HG03097 (cell line): ENCODE measurements at regions not wholly inside any gene's neighbourhood (a gene's known extent, or its start where the extent isn't known, plus 50 kb on each side); places are given as distances from the start of the nearest gene placed in this dataset.

ENCODE experiments used
- ATAC-seq: cut with Tn5 transposase; IDR thresholded peaks from one replicate; pipeline ENCODE4 v1.9.1; 2021; ENCODE audit not compliant: unreplicated experiment, low FRiP score

GRCh38 chr13:34826432-34826831, 115.6 kb upstream of the NBEA start:
- ATAC-seq: no peak

GRCh38 chr13:34833562-34834182, 108.4 kb upstream of the NBEA start:
- no peak for ATAC-seq

- ATAC-seq: no peak
These were observed 99.6 kb upstream of the NBEA start for GRCh38 chr13:34842466-34842865.

GRCh38 chr13:34847766-34848165, 94.3 kb upstream of the NBEA start:
- no peak for ATAC-seq

- ATAC-seq: no peak
These were observed 92.7 kb upstream of the NBEA start for GRCh38 chr13:34849406-34849805.

GRCh38 chr13:34853161-34853560, 88.9 kb upstream of the NBEA start:
- no peak for ATAC-seq

GRCh38 chr13:34857558-34858325, 84.3 kb upstream of the NBEA start:
- no peak for ATAC-seq

- ATAC-seq: no peak
These were observed 79.8 kb upstream of the NBEA start for GRCh38 chr13:34862311-34862710.

GRCh38 chr13:34862716-34863115, 79.4 kb upstream of the NBEA start:
- no peak for ATAC-seq

GRCh38 chr13:34863360-34864135, 78.5 kb upstream of the NBEA start:
- ATAC-seq: no peak

- no peak for ATAC-seq
These were observed 77.4 kb upstream of the NBEA start for GRCh38 chr13:34864671-34865070.

- ATAC-seq: no peak
These were observed 74.5 kb upstream of the NBEA start for GRCh38 chr13:34867590-34867989.

GRCh38 chr13:34868733-34869132, 73.3 kb upstream of the NBEA start:
- ATAC-seq: no peak

GRCh38 chr13:34869696-34870095, 72.4 kb upstream of the NBEA start:
- no peak for ATAC-seq

GRCh38 chr13:34878329-34878728, 63.7 kb upstream of the NBEA start:
- no peak for ATAC-seq

- ATAC-seq: no peak
These were observed 62.2 kb upstream of the NBEA start for GRCh38 chr13:34879851-34880250.

- no peak for ATAC-seq
These were observed 60.6 kb upstream of the NBEA start for GRCh38 chr13:34881494-34881893.

GRCh38 chr13:34883396-34883795, 58.7 kb upstream of the NBEA start:
- no peak for ATAC-seq

GRCh38 chr13:34884366-34884765, 57.7 kb upstream of the NBEA start:
- no peak for ATAC-seq

GRCh38 chr13:34886121-34886875, 55.8 kb upstream of the NBEA start:
- ATAC-seq: no peak

GRCh38 chr13:34886987-34887386, 55.1 kb upstream of the NBEA start:
- no peak for ATAC-seq
